Pancreas (tissue), 10 donors: ENCODE measurements at regions not wholly inside any gene's neighbourhood (a gene's known extent, or its start where the extent isn't known, plus 50 kb on each side); places are given as distances from the start of the nearest gene placed in this dataset.
A peak's percentile ranks its signal among the peaks of the same experiment; 100 is the strongest.

Experiments used
- ATAC-seq, 4 donors: fragments of 200-7000 bp; cut with Tn5 transposase; one replicate each; pipeline versions ENCODE4 v1.8.0 to v1.9.1; 2020; ENCODE audit warnings: mild to moderate bottlenecking in 4 of 4, moderate library complexity in 4 of 4
- DNase-seq, 6 donors: peaks; one replicate each; pipeline ENCODE4 v3.0.0-alpha.2; 2020
- FAIRE-seq: peaks from 2 replicates; lab custom pipeline; 2012; peaks lifted over from hg19 to GRCh38; lab: Jason Lieb, UNC
- H3K27ac ChIP-seq, 4 donors: fragments of 200-600 bp; sonication (generic); 1 replicate in 3 of 4; 2 replicates in 1 of 4; pipeline versions ENCODE4 v1.5.0 to v1.8.0; 2020
- H3K27me3 ChIP-seq, 4 donors: fragments of 200-600 bp; one replicate each; pipeline ENCODE4 v1.8.0; 2021
- H3K36me3 ChIP-seq, 3 donors: fragments of 200-600 bp; sonication (generic) in 1 of 3; one replicate each; pipeline versions ENCODE4 v1.5.0 to v1.8.0; 2020 to 2021
- H3K4me1 ChIP-seq, 3 donors: fragments of 200-600 bp; one replicate each; pipeline ENCODE4 v1.8.0; 2021
- H3K4me3 ChIP-seq, 4 donors: fragments of 200-600 bp; sonication (generic) in 2 of 4; one replicate each; pipeline versions ENCODE4 v1.5.0 to v1.8.0; 2020 to 2021
- H3K9me3 ChIP-seq, 4 donors: fragments of 200-600 bp; one replicate each; pipeline ENCODE4 v1.8.0; 2021
- WGBS, 2 donors: extraction: QIAGEN DNeasy Blood & Tissue Kit; methylation state at CpG; one replicate each; pipeline ENCODE4 v1.1.7; 2013; 5-methylcytosine and 5-hydroxymethylcytosine counted together
- intact Hi-C, 3 donors: fragments of 100-400 bp; cut with DNase I; formaldehyde crosslinking; loops; one replicate each; pipeline versions ENCODE4 v1.11.1 to v1.14.2; 2022
- TF ChIP-seq, protein P1 (sequence below), 4 donors: fragments of 200-600 bp; sonication (generic) in 3 of 4; IDR thresholded peaks; one replicate each; pipeline versions ENCODE4 v1.5.0 to v1.8.0; 2021; ENCODE audit warnings: antibody characterized with exemption in 4 of 4
- donor health status: healthy with polysubstance abuse.
- donor health status: DM: no; HTN: no; CAD: no; lungs with moderate emphysema.
- donor health status: DM: no; HTN: no; CAD: no.
- donor health status: control.
- donor health status: control.
- donor health status: Bipolar disorder and iron deficiency.
- donor health status: DM: yes; HTN: yes; CAD: no.
- donor health status: DM: no; HTN: no; CAD: no.
- donor health status: DM: no; HTN: no; CAD: no.
- donor health status: DM: yes; HTN: yes; CAD: no.

DNA sequence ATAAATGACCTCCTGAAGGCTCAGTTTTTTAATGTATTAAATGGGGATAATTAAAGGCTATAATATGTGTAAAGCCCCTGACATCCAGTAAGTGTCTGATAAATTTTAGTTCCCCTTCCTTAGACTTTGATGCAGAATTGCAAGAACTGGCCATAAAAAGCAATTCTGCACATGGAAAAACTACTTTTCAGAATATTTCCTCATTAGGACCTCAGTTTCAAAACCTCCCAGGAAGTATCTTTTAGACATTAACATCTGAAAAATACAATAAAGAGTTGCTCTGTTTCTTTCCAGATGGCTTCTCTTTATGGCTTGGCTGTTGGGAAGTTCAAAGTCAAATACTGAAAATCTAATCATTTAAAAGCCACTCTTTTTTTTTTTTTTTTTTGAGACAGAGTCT is 106.3 kb upstream of the ZNF217 start:
- Histone ChIP-seq H3K4me1 (peaks cover 0 to 2% (median 0%) of the 10 kb centered on the region in 3 donors), H3K36me3 (no peaks in the 10 kb centered on the region), H3K9me3 (no peaks in the 10 kb centered on the region), H3K27ac (no peak overlapping the region), H3K4me3 (no peak overlapping the region), H3K27me3 (no peaks in the 10 kb centered on the region)
- intact Hi-C loops: no loop called here
- TF ChIP-seq, protein P1, sequence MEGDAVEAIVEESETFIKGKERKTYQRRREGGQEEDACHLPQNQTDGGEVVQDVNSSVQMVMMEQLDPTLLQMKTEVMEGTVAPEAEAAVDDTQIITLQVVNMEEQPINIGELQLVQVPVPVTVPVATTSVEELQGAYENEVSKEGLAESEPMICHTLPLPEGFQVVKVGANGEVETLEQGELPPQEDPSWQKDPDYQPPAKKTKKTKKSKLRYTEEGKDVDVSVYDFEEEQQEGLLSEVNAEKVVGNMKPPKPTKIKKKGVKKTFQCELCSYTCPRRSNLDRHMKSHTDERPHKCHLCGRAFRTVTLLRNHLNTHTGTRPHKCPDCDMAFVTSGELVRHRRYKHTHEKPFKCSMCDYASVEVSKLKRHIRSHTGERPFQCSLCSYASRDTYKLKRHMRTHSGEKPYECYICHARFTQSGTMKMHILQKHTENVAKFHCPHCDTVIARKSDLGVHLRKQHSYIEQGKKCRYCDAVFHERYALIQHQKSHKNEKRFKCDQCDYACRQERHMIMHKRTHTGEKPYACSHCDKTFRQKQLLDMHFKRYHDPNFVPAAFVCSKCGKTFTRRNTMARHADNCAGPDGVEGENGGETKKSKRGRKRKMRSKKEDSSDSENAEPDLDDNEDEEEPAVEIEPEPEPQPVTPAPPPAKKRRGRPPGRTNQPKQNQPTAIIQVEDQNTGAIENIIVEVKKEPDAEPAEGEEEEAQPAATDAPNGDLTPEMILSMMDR (IDR thresholded peaks at IDR 0.05): no peak
- FAIRE-seq (no peak), ATAC-seq (no peak), DNase-seq (no peak)

DNA sequence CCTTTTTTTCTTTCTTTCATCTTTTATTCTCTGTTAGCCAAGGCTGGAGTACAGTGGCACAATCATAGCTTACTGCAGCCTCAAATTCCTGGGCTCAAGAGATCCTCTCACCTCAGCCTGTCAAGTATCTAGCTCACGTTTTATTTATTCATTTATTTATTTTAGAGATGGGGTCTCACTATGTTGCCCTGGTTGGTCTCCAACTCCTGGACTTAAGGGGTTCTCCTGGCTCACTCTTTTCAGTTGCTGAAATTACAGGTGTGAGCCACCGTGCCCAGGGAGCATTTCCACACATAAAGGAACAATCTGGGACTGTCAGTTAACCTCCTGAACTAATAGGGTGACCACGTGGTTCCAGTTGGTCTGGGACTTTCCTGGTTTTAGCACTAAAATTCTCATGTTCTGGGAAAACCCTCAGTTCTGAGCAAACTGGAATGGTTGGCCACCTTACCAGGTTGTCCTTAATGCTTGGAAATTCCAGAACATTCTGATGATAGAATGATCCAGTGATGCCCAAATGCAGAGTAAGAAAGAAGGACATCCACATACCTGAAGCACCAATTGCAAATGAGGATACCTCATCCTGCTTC is 105.5 kb upstream of the ZNF217 start:
- no peak overlapping the region for H3K27ac ChIP-seq
- intact Hi-C loops: no loop called here
- no peak overlapping the region for H3K4me3 ChIP-seq
- 52 to 53% methylated on average over 3 of the region's 3 CpGs for WGBS, 2 donors
- peaks cover 0 to 2% (median 0%) of the 10 kb centered on the region in 3 donors for H3K4me1 ChIP-seq
- TF ChIP-seq, protein P1 (IDR thresholded peaks at IDR 0.05): no peak
- no peaks in the 10 kb centered on the region for H3K36me3 ChIP-seq
- ATAC-seq: peak in 2 of 4 donors; percentile 37 to 38
- DNase-seq: no peak
- FAIRE-seq: no peak
- H3K9me3 ChIP-seq: no peaks in the 10 kb centered on the region
- H3K27me3 ChIP-seq: no peaks in the 10 kb centered on the region

DNA sequence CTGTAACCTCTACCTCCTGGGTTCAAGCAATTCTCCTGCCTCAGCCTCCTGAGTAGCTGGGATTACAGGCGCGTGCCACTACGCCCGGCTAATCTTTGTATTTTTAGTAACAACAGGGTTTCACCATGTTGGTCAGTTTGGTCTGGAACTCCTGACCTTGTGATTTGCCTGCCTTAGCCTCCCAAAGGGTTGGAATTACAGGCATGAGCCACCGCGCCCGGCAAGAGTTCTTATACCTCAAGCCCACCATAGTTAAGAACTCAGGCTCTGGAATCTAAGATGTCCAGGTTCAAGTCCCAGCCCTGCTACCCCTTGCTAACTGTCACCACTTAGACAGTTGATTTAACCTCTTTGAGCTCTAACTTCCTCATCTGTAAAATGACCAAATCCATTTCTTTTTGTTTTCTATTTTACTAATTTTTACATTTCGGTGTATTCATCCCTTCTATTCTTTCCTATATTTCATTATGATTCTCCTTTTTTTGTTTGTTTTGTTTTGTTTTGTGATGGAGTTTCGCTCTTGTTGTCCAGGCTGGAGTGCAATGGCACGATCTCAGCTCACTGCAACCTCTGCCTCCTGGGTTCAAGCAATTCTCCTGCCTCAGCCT is 104.8 kb upstream of the ZNF217 start:
- intact Hi-C loops: no loop called here
- Histone ChIP-seq H3K4me3 (no peak overlapping the region), H3K27ac (no peak overlapping the region), H3K36me3 (no peaks in the 10 kb centered on the region), H3K4me1 (peaks cover 0 to 2% (median 0%) of the 10 kb centered on the region in 3 donors), H3K9me3 (no peaks in the 10 kb centered on the region), H3K27me3 (no peaks in the 10 kb centered on the region)
- TF ChIP-seq, protein P1 (IDR thresholded peaks at IDR 0.05): no peak
- no peak for ATAC-seq
- no peak for DNase-seq
- WGBS, 2 donors: 92% methylated on average over 10 of the region's 10 CpGs
- no peak for FAIRE-seq

DNA sequence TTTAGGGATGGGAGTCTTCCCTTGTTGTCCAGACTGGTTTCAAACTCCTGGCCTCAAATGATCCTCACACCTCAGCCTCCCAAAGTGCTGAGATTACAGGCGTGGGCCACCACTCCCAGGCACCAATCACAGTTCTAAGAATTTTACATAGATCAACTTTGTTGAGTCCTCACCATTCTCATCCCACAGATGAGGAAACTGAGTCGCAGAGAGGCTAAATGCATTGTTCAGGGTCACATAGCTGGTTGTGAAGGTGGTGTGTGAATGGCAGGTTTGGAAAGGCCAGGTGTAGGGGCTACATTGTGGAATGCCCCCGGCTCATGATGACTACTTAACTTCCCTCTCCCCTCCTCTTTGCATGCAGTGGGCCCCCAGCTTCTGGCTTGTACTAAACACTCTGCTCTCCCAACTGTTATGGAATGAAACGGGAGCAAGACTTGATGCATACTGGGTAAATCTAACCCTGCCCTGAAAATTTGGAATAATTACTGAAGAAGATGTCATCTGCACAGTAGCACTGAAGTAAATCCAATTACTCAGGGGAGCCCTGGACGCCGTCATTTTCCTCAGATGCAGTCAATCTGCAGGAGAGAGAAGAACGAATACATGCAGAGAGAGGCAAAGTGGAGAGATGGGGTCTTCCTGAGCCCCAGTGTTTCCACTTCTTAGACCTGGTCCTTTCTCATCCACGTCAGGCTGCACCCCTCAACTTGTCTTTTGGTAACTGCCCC is 102.3 kb upstream of the ZNF217 start:
- H3K36me3 ChIP-seq: no peaks in the 10 kb centered on the region
- H3K4me1 ChIP-seq: peaks cover 0 to 2% (median 0%) of the 10 kb centered on the region in 3 donors
- no peak overlapping the region for H3K27ac ChIP-seq
- no peaks in the 10 kb centered on the region for H3K27me3 ChIP-seq
- ATAC-seq (no peak), DNase-seq (no peak), FAIRE-seq (no peak)
- H3K4me3 ChIP-seq: no peak overlapping the region
- no peaks in the 10 kb centered on the region for H3K9me3 ChIP-seq
- intact Hi-C loops: no loop called here
- TF ChIP-seq, protein P1 (IDR thresholded peaks at IDR 0.05): no peak
- 96% methylated on average over 8 of the region's 8 CpGs for WGBS, 2 donors
